A673 (cell line): ENCODE measurements at regions not wholly inside any gene's neighbourhood (a gene's known extent, or its start where the extent isn't known, plus 50 kb on each side); places are given as distances from the start of the nearest gene placed in this dataset.

Source experiments
- BruUV-seq: library from RNA; stranded (reverse); fragments of 400-500 nt; replicated peaks from 2 replicates; lab custom pipeline; 2021; lab: Mats Ljungman, UMichigan
- CTCF ChIA-PET: fragments of 300-600 bp; sonication (Branson Sonifier 250); formaldehyde crosslinking; loops from one replicate; lab custom pipeline; 2022; ENCODE audit warnings: antibody characterized with exemption; lab: Charles Lee
- POLR2A ChIA-PET: fragments of 300-600 bp; sonication (Branson Sonifier 250); formaldehyde crosslinking; loops from one replicate; lab custom pipeline; 2022; ENCODE audit warnings: antibody characterized with exemption; ENCODE audit not compliant: low non-redundant PET; lab: Charles Lee
- DNase-seq: peaks from one replicate; pipeline ENCODE4 v3.0.0-alpha.2; 2015; ENCODE audit warnings: low spot score
- H3K27ac ChIP-seq: fragments of 200-600 bp; sonication (generic); 2 replicates; pipeline ENCODE4 v1.5.1; 2016; ENCODE audit warnings: mixed run types, low read depth, mild to moderate bottlenecking, mixed read lengths, antibody characterized with exemption, low read length; ENCODE audit not compliant: poor library complexity, severe bottlenecking
- H3K27me3 ChIP-seq: fragments of 200-600 bp; sonication (generic); replicated peaks from 2 replicates; pipeline ENCODE4 v1.6.1; 2017; ENCODE audit warnings: mixed run types, low read depth, mild to moderate bottlenecking, mixed read lengths, antibody characterized with exemption, low read length; ENCODE audit not compliant: insufficient read depth, poor library complexity
- H3K36me3 ChIP-seq: fragments of 200-600 bp; sonication (generic); 2 replicates; pipeline ENCODE4 v1.6.1; 2016; ENCODE audit warnings: mixed run types, mild to moderate bottlenecking, mixed read lengths, antibody characterized with exemption, low read length; ENCODE audit not compliant: insufficient read depth, poor library complexity, severe bottlenecking
- H3K4me1 ChIP-seq: fragments of 200-600 bp; sonication (generic); 2 replicates; pipeline ENCODE4 v1.6.1; 2017; ENCODE audit warnings: mixed run types, mild to moderate bottlenecking, mixed read lengths, antibody characterized with exemption, low read length; ENCODE audit not compliant: insufficient read depth, poor library complexity, severe bottlenecking
- H3K4me3 ChIP-seq: fragments of 200-600 bp; sonication (generic); 2 replicates; pipeline ENCODE4 v1.5.1; 2016; ENCODE audit warnings: low read depth, mixed run types, mild to moderate bottlenecking, mixed read lengths, low read length; ENCODE audit not compliant: poor library complexity, severe bottlenecking
- H3K9me3 ChIP-seq: fragments of 200-600 bp; sonication (generic); 2 replicates; pipeline ENCODE4 v1.6.1; 2016; ENCODE audit warnings: mixed run types, low read depth, mild to moderate bottlenecking, mixed read lengths, antibody characterized with exemption, low read length; ENCODE audit not compliant: poor library complexity, severe bottlenecking
- EZH2 ChIP-seq: fragments of 200-600 bp; sonication (generic); IDR thresholded peaks from 2 replicates; pipeline ENCODE4 v1.6.1; 2017; ENCODE audit warnings: borderline replicate concordance, low read depth, mild to moderate bottlenecking, mixed read lengths, antibody characterized with exemption, low read length; ENCODE audit not compliant: poor library complexity, severe bottlenecking
- intact Hi-C: fragments of 100-400 bp; cut with micrococcal nuclease; formaldehyde crosslinking; loops from one replicate; pipeline ENCODE4 v1.10.0; 2022; ENCODE audit not compliant: unreplicated experiment
- TF ChIP-seq, protein P1 (sequence below): fragments of 300-800, 200-600 bp; sonication (generic); conservative IDR thresholded peaks from 2 replicates; pipeline ENCODE4 v1.5.1; 2017; ENCODE audit warnings: low read depth, mild to moderate bottlenecking, antibody characterized with exemption, low read length, moderate library complexity, mixed read lengths

GRCh38 chr6:23316931-23317330, 747.6 kb downstream of the HDGFL1 start:
- BruUV-seq: no TSS peak
- intact Hi-C loops: no loop called here
- Histone ChIP-seq H3K27me3 (no peaks in the 10 kb centered on the region), H3K4me1 (no peaks in the 10 kb centered on the region), H3K9me3 (no peaks in the 10 kb centered on the region), H3K4me3 (no peak overlapping the region), H3K27ac (no peak overlapping the region), H3K36me3 (no peaks in the 10 kb centered on the region)
- CTCF ChIA-PET: no interaction called here
- TF ChIP-seq, protein P1, sequence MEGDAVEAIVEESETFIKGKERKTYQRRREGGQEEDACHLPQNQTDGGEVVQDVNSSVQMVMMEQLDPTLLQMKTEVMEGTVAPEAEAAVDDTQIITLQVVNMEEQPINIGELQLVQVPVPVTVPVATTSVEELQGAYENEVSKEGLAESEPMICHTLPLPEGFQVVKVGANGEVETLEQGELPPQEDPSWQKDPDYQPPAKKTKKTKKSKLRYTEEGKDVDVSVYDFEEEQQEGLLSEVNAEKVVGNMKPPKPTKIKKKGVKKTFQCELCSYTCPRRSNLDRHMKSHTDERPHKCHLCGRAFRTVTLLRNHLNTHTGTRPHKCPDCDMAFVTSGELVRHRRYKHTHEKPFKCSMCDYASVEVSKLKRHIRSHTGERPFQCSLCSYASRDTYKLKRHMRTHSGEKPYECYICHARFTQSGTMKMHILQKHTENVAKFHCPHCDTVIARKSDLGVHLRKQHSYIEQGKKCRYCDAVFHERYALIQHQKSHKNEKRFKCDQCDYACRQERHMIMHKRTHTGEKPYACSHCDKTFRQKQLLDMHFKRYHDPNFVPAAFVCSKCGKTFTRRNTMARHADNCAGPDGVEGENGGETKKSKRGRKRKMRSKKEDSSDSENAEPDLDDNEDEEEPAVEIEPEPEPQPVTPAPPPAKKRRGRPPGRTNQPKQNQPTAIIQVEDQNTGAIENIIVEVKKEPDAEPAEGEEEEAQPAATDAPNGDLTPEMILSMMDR: no peak
- no peak for TF ChIP-seq EZH2
- POLR2A ChIA-PET: no interaction called here
- no peak for DNase-seq

GRCh38 chr6:23319582-23319981, 750.2 kb downstream of the HDGFL1 start:
- Histone ChIP-seq H3K9me3 (no peaks in the 10 kb centered on the region), H3K4me1 (no peaks in the 10 kb centered on the region), H3K36me3 (no peaks in the 10 kb centered on the region), H3K27me3 (no peaks in the 10 kb centered on the region), H3K4me3 (no peak overlapping the region), H3K27ac (no peak overlapping the region)
- DNase-seq: no peak
- TF ChIP-seq, protein P1: no peak
- TF ChIP-seq EZH2: no peak
- BruUV-seq: no TSS peak
- intact Hi-C loops: no loop called here
- POLR2A ChIA-PET: no interaction called here
- CTCF ChIA-PET: no interaction called here

- Histone ChIP-seq H3K9me3 (no peaks in the 10 kb centered on the region), H3K36me3 (no peaks in the 10 kb centered on the region), H3K27me3 (no peaks in the 10 kb centered on the region), H3K4me3 (no peak overlapping the region), H3K27ac (no peak overlapping the region), H3K4me1 (no peaks in the 10 kb centered on the region)
- ChIA-PET POLR2A (no interaction called here), CTCF (interaction anchor here (0.6 kb wide), 1 partner anchor 11 kb away, joined by 3 read pairs; no protein-coding TSS in a partner anchor)
- intact Hi-C loops: no loop called here
- BruUV-seq: no TSS peak
- no peak for DNase-seq
- TF ChIP-seq EZH2: no peak
- TF ChIP-seq, protein P1: no peak
Measured at GRCh38 chr6:23320471-23321015, 751.2 kb downstream of the HDGFL1 start.
